HepG2 (cell line): ENCODE measurements at regions not wholly inside any gene's neighbourhood (a gene's known extent, or its start where the extent isn't known, plus 50 kb on each side); places are given as distances from the start of the nearest gene placed in this dataset.
A peak's percentile ranks its signal among the peaks of the same experiment; 100 is the strongest.

Experiments used
- BCL6 ChIP-seq: IDR thresholded peaks from 2 replicates; pipeline ENCODE4 v1.6.1; 2016; ENCODE audit warnings: missing genetic modification reagents, missing compliant biosample characterization
- BORCS8-MEF2B ChIP-seq: sonication (generic); formaldehyde crosslinking; IDR thresholded peaks from 2 replicates; pipeline ENCODE4 v1.8.0; 2022; ENCODE audit warnings: mild to moderate bottlenecking, missing genetic modification reagents
- ETV6 ChIP-seq: sonication (generic); formaldehyde crosslinking; conservative IDR thresholded peaks from 2 replicates; pipeline ENCODE4 v1.4.0; 2020; ENCODE audit warnings: missing genetic modification reagents
- GABPB1 ChIP-seq: IDR thresholded peaks from 2 replicates; pipeline ENCODE4 v1.6.1; 2016; ENCODE audit warnings: mild to moderate bottlenecking, missing genetic modification reagents, moderate library complexity, missing compliant biosample characterization
- HNRNPK ChIP-seq: fragments of 200-400 bp; formaldehyde crosslinking; IDR thresholded peaks from 2 replicates; pipeline ENCODE4 v1.6.1; 2018; ENCODE audit warnings: low read length, low read depth, moderate library complexity, mild to moderate bottlenecking; ENCODE audit not compliant: poor library complexity, severe bottlenecking
- KDM4B ChIP-seq: sonication (generic); formaldehyde crosslinking; IDR thresholded peaks from 2 replicates; pipeline ENCODE4 v1.4.0; 2020; ENCODE audit warnings: missing genetic modification reagents
- MED13 ChIP-seq: sonication (generic); formaldehyde crosslinking; IDR thresholded peaks from 2 replicates; pipeline ENCODE4 v1.5.0; 2020; ENCODE audit warnings: missing genetic modification reagents
- MEIS1 ChIP-seq: sonication (generic); formaldehyde crosslinking; IDR thresholded peaks from 2 replicates; pipeline ENCODE4 v1.9.0; 2021; ENCODE audit warnings: mild to moderate bottlenecking, missing genetic modification reagents, moderate library complexity, borderline replicate concordance
- NCOR1 ChIP-seq: fragments of 200-600 bp; sonication (generic); IDR thresholded peaks from 2 replicates; pipeline ENCODE4 v1.7.0; 2017; ENCODE audit warnings: antibody characterized with exemption, low read length, borderline replicate concordance
- NFKBIZ ChIP-seq: IDR thresholded peaks from 2 replicates; pipeline ENCODE4 v1.6.1; 2018; ENCODE audit warnings: missing genetic modification reagents, missing compliant biosample characterization
- NR0B2 ChIP-seq: sonication (generic); formaldehyde crosslinking; IDR thresholded peaks from 2 replicates; pipeline ENCODE4 v1.4.0; 2020; ENCODE audit warnings: mild to moderate bottlenecking, missing genetic modification reagents
- ONECUT2 ChIP-seq: sonication (generic); formaldehyde crosslinking; IDR thresholded peaks from 2 replicates; pipeline ENCODE4 v1.4.0; 2020; ENCODE audit warnings: missing genetic modification reagents
- PLSCR1 ChIP-seq: sonication (generic); formaldehyde crosslinking; IDR thresholded peaks from 2 replicates; pipeline ENCODE4 v1.5.0; 2020; ENCODE audit warnings: missing genetic modification reagents, mild to moderate bottlenecking, borderline replicate concordance
- TFAP4 ChIP-seq: sonication (generic); IDR thresholded peaks from 2 replicates; pipeline ENCODE4 v1.6.1; 2016; ENCODE audit warnings: low read depth, borderline replicate concordance
- TGIF2 ChIP-seq: IDR thresholded peaks from 2 replicates; pipeline ENCODE4 v1.6.1; 2016; ENCODE audit warnings: control low read depth, missing compliant biosample characterization
- ZFY ChIP-seq: sonication (generic); formaldehyde crosslinking; IDR thresholded peaks from 2 replicates; pipeline ENCODE4 v1.4.0; 2020; ENCODE audit warnings: missing genetic modification reagents
- ZKSCAN8 ChIP-seq: IDR thresholded peaks from 2 replicates; pipeline ENCODE4 v1.6.1; 2016; ENCODE audit warnings: borderline replicate concordance, missing genetic modification reagents, missing compliant biosample characterization
- ZNF180 ChIP-seq: sonication (generic); formaldehyde crosslinking; IDR thresholded peaks from 2 replicates; pipeline ENCODE4 v1.4.0; 2020; ENCODE audit warnings: low read depth, missing genetic modification reagents, borderline replicate concordance
- ZNF205 ChIP-seq: IDR thresholded peaks from 2 replicates; pipeline ENCODE4 v1.6.1; 2018; ENCODE audit warnings: missing biosample characterization, missing genetic modification reagents
- ZNF556 ChIP-seq: sonication (generic); formaldehyde crosslinking; IDR thresholded peaks from 2 replicates; pipeline ENCODE4 v1.4.0; 2020; ENCODE audit warnings: mild to moderate bottlenecking, missing genetic modification reagents, borderline replicate concordance
- ZNF562 ChIP-seq: sonication (generic); formaldehyde crosslinking; IDR thresholded peaks from 2 replicates; pipeline ENCODE4 v1.8.0; 2022; ENCODE audit warnings: missing genetic modification reagents, borderline replicate concordance
- ZNF687 ChIP-seq: sonication (generic); formaldehyde crosslinking; IDR thresholded peaks from 2 replicates; pipeline ENCODE4 v1.5.1; 2020; ENCODE audit warnings: mild to moderate bottlenecking, missing genetic modification reagents, moderate library complexity
- ZNF713 ChIP-seq: sonication (generic); formaldehyde crosslinking; IDR thresholded peaks from 2 replicates; pipeline ENCODE4 v1.4.0; 2020; ENCODE audit warnings: mild to moderate bottlenecking, missing genetic modification reagents
- ZNF816 ChIP-seq: sonication (generic); formaldehyde crosslinking; IDR thresholded peaks from 2 replicates; pipeline ENCODE4 v1.8.0; 2022; ENCODE audit warnings: missing genetic modification reagents, mild to moderate bottlenecking, borderline replicate concordance
- ZSCAN21 ChIP-seq: sonication (generic); formaldehyde crosslinking; IDR thresholded peaks from 2 replicates; pipeline ENCODE4 v1.8.0; 2022; ENCODE audit warnings: mild to moderate bottlenecking, missing genetic modification reagents, moderate library complexity, borderline replicate concordance

- TF ChIP-seq TFAP4 (0 out of 2 replicates have a peak, but pooled peaks have one; percentile 38), GABPB1 (CRISPR knock-in tag) (peak; percentile 40; the same call in 1 of the 2 replicates), NR0B2 (no peak), ETV6 (0 out of 2 replicates have a peak, but pooled peaks have one; percentile 38), ZNF180 (CRISPR knock-in tag) (no peak), ZSCAN21 (CRISPR knock-in tag) (no peak; the same call in 1 of the 2 replicates), ONECUT2 (CRISPR knock-in tag) (no peak), MEIS1 (CRISPR knock-in tag) (no peak), PLSCR1 (no peak), TGIF2 (no peak), ZNF713 (CRISPR knock-in tag) (no peak), ZNF556 (CRISPR knock-in tag) (peak; percentile 10; the same call in 1 of the 2 replicates), MED13 (CRISPR knock-in tag) (peak; percentile 86; the same call in 1 of the 2 replicates), BCL6 (CRISPR knock-in tag) (0 out of 2 replicates have a peak, but pooled peaks have one; percentile 50), NFKBIZ (CRISPR knock-in tag) (peak; percentile 37; the same call in 1 of the 2 replicates), HNRNPK (no peak), ZKSCAN8 (peak; percentile 74), ZNF562 (no peak), ZNF816 (CRISPR knock-in tag) (peak; percentile 88; the same call in 1 of the 2 replicates), KDM4B (CRISPR knock-in tag) (peak; percentile 21; the same call in 1 of the 2 replicates), ZFY (CRISPR knock-in tag) (0 out of 2 replicates have a peak, but pooled peaks have one; percentile 3), ZNF687 (peak; percentile 64), ZNF205 (CRISPR knock-in tag) (peak; percentile 52; the same call in 1 of the 2 replicates), NCOR1 (peak; percentile 46; the same call in 1 of the 2 replicates), BORCS8-MEF2B (peak; percentile 45)
Measured at GRCh38 chr6:63514488-63515173, 57.6 kb upstream of the LOC128125822 start (continued).
